GM12874 (cell line): ENCODE measurements at regions not wholly inside any gene's neighbourhood (a gene's known extent, or its start where the extent isn't known, plus 50 kb on each side); places are given as distances from the start of the nearest gene placed in this dataset.

Source experiments
- TF ChIP-seq, protein P1 (sequence below): IDR thresholded peaks from 2 replicates; pipeline ENCODE4 v1.5.1; 2011; ENCODE audit warnings: low read depth, mild to moderate bottlenecking, control low read depth, low read length, moderate library complexity; ENCODE audit not compliant: insufficient read depth

DNA sequence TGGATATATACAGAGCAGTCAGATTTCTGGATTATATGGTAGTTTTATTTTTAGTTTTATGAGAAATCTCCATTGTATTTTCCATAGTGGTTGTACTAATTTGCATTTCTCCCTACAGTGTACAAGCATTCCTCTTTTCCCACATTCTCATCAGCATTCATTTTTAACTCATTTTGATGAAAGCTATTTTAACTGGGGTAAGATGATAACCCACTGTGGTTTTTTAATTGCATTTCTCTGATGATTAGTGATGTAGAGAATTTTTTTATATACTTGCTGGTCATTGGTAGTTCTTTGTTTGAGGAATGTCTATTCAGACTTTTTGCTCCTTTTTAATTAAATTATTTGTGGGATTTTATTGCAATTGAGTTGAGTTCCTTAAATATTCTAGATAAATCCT lies 903.6 kb downstream of the DIPK2A start:
- TF ChIP-seq, protein P1, sequence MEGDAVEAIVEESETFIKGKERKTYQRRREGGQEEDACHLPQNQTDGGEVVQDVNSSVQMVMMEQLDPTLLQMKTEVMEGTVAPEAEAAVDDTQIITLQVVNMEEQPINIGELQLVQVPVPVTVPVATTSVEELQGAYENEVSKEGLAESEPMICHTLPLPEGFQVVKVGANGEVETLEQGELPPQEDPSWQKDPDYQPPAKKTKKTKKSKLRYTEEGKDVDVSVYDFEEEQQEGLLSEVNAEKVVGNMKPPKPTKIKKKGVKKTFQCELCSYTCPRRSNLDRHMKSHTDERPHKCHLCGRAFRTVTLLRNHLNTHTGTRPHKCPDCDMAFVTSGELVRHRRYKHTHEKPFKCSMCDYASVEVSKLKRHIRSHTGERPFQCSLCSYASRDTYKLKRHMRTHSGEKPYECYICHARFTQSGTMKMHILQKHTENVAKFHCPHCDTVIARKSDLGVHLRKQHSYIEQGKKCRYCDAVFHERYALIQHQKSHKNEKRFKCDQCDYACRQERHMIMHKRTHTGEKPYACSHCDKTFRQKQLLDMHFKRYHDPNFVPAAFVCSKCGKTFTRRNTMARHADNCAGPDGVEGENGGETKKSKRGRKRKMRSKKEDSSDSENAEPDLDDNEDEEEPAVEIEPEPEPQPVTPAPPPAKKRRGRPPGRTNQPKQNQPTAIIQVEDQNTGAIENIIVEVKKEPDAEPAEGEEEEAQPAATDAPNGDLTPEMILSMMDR, result no peak

DNA sequence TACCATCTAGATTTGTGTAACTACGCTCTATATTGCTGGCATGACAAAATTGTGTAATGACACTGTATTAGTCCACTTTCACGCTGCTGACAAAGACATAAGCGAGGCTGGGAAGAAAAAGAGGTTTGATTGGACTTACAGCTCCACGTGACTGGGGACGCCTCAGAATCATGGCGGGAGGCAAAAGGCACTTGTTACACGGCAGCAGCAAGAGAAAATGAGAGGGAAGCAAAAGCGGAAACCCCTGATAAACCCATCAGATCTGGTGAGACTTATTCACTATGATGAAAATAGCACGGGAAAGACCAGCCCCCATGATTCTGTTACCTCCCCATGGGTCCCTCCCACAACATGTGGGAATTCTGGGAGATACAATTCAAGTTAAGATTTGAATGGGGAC lies 905.7 kb downstream of the DIPK2A start:
- TF ChIP-seq, protein P1, result no peak

DNA sequence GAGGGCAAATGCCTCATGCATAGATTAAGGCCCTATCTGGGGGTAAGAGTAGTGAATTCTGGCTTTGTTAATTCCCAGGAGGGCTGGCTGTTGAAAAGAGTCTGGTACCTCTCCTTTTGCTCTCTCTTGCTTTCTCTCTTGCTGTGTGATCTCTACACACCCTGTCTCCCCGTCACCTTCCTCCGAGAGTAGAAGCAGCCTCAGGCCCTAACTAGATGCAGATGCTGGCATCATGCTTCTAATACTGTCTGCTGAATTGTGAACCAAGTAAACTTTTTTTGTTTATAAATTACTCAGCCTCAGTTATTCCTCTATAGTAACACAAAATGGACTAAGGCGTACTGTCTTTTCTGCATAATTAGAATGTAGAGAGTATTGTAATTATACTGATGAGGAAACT lies 908.1 kb downstream of the DIPK2A start:
- TF ChIP-seq, protein P1, result no peak

DNA sequence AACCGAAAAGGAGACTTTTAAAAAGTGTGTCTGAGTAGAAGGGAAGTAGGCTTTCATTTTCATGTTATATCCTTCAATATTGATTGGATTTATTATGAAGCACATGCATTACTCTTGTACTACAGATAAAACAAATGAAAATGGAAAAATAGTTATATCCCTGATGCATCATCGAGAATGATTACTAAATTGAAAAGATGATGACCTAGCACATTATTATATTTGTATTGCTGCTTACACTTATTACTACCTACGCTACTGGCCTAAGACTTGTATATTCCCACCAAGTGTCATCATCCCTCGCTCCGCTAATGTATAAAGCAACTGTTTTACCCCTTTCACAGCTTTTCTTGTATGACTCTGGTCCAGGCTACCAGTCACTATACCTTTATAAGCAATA lies 922.4 kb downstream of the DIPK2A start:
- TF ChIP-seq, protein P1, result no peak

DNA sequence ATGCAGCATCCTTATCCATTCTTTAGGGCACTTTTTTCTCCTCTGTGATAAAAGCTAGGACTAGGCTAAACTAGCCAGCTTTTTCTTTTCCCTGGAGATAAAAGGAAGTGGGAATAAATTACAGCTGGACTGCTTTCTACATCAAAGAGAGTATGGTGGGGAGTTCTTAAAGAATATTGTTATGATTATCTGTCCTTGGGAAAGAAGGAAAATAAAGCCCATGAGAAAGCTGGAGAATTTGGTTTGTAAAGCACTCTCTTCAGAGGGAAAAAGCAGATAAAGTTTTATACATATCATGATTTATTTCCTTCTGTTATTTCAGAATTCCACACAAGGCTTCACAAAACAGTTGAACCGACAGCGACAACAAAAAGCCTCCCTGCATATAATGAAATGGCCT lies 923.0 kb downstream of the DIPK2A start:
- TF ChIP-seq, protein P1, result no peak

DNA sequence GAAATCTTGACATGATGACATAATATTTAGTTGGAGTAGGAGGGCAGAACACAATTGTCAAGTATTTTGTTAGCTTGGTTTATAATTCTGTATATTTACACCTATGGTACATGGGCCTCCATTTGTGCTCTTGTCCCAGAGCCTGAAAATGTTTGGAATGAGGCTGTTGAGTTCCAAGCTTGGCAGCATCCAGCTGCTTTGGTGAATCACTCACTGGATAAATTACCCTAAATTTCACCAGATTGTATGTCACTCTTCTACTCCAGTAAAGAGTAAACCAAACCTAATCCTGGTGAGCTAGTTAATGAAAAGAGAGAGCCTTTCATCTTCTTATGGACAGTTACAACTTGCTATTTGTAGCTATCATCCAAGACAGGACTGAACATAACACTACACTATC lies 928.7 kb downstream of the DIPK2A start:
- TF ChIP-seq, protein P1, result no peak

DNA sequence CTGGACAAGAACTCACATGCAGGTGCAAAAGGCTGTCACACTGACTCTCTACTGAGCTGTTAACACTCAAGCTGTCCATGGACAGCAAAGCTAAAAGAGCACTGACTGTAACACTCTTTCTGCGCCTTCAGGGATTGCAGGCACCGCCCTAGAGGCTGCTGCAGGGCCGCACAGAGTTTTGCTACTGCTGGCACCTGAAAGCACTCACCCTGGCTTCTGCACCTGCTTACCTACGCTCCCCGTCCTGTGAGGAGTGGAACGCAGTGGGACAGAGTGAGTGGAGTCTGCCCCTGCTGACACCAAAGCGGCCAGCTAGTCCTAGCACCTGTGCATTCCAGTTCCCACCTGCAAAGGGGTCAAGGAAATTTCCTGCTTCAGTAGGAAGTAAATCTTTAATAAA lies 941.3 kb downstream of the DIPK2A start:
- TF ChIP-seq, protein P1, result no peak

DNA sequence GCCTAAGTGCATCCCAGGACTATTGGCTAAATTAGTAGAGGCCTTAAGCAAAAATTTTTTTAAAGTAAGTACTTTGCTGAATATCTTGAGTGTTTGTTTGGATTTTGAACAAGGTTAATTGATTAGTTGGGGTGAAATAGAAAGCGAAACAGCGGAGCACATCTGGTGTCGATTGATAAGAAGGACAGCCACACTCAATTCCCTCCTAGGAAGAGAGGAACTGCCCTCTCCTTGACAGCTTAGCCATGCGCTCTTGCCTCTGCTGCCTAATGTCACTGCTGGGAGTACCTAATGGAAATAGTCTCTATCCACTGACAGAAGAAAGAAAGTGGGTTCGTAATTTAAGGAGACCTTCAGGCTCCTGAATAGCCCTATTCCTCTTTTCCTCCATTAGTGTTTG lies 943.6 kb downstream of the DIPK2A start:
- TF ChIP-seq, protein P1, result no peak
